ENCODE measurements at regions not wholly inside any gene's neighbourhood (a gene's known extent, or its start where the extent isn't known, plus 50 kb on each side); places are given as distances from the start of the nearest gene placed in this dataset.

- no peak for DNase-seq
Observed at GRCh38 chr9:79962150-79962549, 390.4 kb downstream of the TLE4 start.

- DNase-seq, result no peak
Observed at GRCh38 chr9:79955300-79955699, 383.5 kb downstream of the TLE4 start.

- no peak for DNase-seq
Observed at GRCh38 chr9:79953908-79954307, 382.1 kb downstream of the TLE4 start.

GRCh38 chr9:79952401-79952800 is 380.6 kb downstream of the TLE4 start:
- DNase-seq, result no peak

GRCh38 chr9:79946712-79947111 is 374.9 kb downstream of the TLE4 start:
- no peak for DNase-seq

- no peak for DNase-seq
Observed at GRCh38 chr9:79945495-79945894, 373.7 kb downstream of the TLE4 start.

- no peak for DNase-seq
Observed at GRCh38 chr9:79945016-79945415, 373.3 kb downstream of the TLE4 start.

- no peak for DNase-seq
Observed at GRCh38 chr9:79940919-79941318, 369.2 kb downstream of the TLE4 start.

GRCh38 chr9:79939819-79940218 is 368.1 kb downstream of the TLE4 start:
- DNase-seq, result no peak

GRCh38 chr9:79936336-79936735 is 364.6 kb downstream of the TLE4 start:
- no peak for DNase-seq

- no peak for DNase-seq
Observed at GRCh38 chr9:79929285-79929684, 357.5 kb downstream of the TLE4 start.

- no peak for DNase-seq
Observed at GRCh38 chr9:79928661-79929223, 357.0 kb downstream of the TLE4 start.

GRCh38 chr9:79925326-79925725 is 353.6 kb downstream of the TLE4 start:
- no peak for DNase-seq

- DNase-seq, result no peak
Observed at GRCh38 chr9:79924836-79925235, 353.1 kb downstream of the TLE4 start.

GRCh38 chr9:79917421-79917820 is 345.7 kb downstream of the TLE4 start:
- no peak for DNase-seq

- DNase-seq, result no peak
Observed at GRCh38 chr9:79913867-79914266, 342.1 kb downstream of the TLE4 start.

GRCh38 chr9:79912318-79913070 is 340.7 kb downstream of the TLE4 start:
- no peak for DNase-seq

- no peak for DNase-seq
Observed at GRCh38 chr9:79911724-79912123, 340.0 kb downstream of the TLE4 start.

- peak; percentile 41 for DNase-seq
Observed at GRCh38 chr9:79902825-79903600, 331.2 kb downstream of the TLE4 start.

- DNase-seq, result no peak
Observed at GRCh38 chr9:79900754-79901153, 329.0 kb downstream of the TLE4 start.

- DNase-seq, result peak; percentile 34
Observed at GRCh38 chr9:79896390-79896980, 324.7 kb downstream of the TLE4 start.

GRCh38 chr9:79895232-79895631 is 323.5 kb downstream of the TLE4 start:
- no peak for DNase-seq

GRCh38 chr9:79889369-79889768 is 317.6 kb downstream of the TLE4 start:
- DNase-seq, result no peak
